HUES6 (cell line): ENCODE measurements at regions not wholly inside any gene's neighbourhood (a gene's known extent, or its start where the extent isn't known, plus 50 kb on each side); places are given as distances from the start of the nearest gene placed in this dataset.

Experiments
- H3K27ac ChIP-seq: 2 replicates; pipeline ENCODE4 v1.7.0; 2013; ENCODE audit warnings: low read depth, mild to moderate bottlenecking, low read length, inconsistent platforms
- H3K27me3 ChIP-seq: 2 replicates; pipeline ENCODE4 v1.6.1; 2013; ENCODE audit warnings: low read length; ENCODE audit not compliant: control insufficient read depth, insufficient read depth
- H3K36me3 ChIP-seq: 2 replicates; pipeline ENCODE4 v1.6.1; 2013; ENCODE audit warnings: low read length; ENCODE audit not compliant: control insufficient read depth, insufficient read depth
- H3K4me1 ChIP-seq: 2 replicates; pipeline ENCODE4 v1.6.1; 2013; ENCODE audit warnings: low read length; ENCODE audit not compliant: control insufficient read depth, insufficient read depth
- H3K4me3 ChIP-seq: 2 replicates; pipeline ENCODE4 v1.5.1; 2013; ENCODE audit warnings: low read depth, low read length
- H3K9ac ChIP-seq: one replicate; pipeline ENCODE4 v1.6.1; 2013; ENCODE audit warnings: mild to moderate bottlenecking, low read length
- H3K9me3 ChIP-seq: 2 replicates; pipeline ENCODE4 v1.6.1; 2013; ENCODE audit warnings: low read depth, low read length; ENCODE audit not compliant: control insufficient read depth, insufficient read depth

DNA sequence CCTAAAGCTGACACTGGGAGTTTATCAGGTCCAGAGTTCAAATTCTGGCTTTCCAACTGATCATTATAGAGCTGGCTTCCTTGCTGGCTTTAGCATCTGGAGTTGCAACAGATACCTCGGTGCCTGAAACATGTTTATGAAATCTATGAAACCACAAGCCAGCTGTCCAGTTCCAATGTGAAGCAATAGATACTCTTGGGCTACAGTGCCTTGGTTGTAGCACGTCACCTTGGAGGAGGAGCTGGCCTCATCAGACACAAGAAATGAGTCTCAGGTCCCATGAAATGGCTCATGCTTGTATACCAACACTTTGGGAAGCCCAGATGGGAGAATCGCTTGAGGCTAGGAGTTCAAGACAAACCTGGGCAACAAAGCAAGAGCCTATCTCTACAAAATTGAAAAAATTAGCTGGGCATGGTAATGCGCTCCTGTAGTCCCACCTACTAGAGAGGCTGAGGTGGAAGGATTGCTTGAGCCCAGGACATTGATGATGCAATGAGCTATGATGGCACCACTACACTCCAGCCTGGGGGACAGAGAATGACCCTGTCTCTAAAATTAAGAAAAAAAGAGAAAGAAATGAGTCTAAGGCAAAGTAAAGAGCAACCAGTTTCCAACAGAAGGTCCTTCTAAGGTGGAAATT, 132.5 kb upstream of the ZNF648 start:
- Histone ChIP-seq H3K27ac (no peak overlapping the region), H3K27me3 (no peaks in the 10 kb centered on the region), H3K9me3 (no peaks in the 10 kb centered on the region), H3K4me1 (no peaks in the 10 kb centered on the region), H3K36me3 (no peaks in the 10 kb centered on the region), H3K9ac (no peak overlapping the region), H3K4me3 (no peak overlapping the region)

DNA sequence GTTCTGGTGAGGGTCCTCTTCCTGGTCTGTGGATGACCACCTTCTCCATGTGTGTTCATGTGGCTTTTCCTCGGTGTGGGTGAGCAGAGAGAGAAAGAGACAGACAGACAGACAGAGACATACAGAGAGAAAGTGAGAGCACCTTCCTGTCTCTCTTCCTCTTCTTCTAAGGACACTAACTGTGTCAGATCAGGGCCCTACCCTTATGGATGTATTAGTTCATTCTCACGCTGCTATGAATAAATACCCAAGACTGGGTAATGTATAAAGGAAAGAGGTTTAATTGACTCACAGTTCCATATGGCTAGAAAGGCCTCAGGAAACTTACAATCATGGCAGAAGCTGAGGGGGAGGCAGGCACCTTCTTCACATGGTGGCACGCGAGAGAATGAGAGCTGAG, 131.5 kb upstream of the ZNF648 start:
- Histone ChIP-seq H3K27ac (no peak overlapping the region), H3K9me3 (no peaks in the 10 kb centered on the region), H3K4me3 (no peak overlapping the region), H3K27me3 (no peaks in the 10 kb centered on the region), H3K36me3 (no peaks in the 10 kb centered on the region), H3K4me1 (no peaks in the 10 kb centered on the region), H3K9ac (no peak overlapping the region)

DNA sequence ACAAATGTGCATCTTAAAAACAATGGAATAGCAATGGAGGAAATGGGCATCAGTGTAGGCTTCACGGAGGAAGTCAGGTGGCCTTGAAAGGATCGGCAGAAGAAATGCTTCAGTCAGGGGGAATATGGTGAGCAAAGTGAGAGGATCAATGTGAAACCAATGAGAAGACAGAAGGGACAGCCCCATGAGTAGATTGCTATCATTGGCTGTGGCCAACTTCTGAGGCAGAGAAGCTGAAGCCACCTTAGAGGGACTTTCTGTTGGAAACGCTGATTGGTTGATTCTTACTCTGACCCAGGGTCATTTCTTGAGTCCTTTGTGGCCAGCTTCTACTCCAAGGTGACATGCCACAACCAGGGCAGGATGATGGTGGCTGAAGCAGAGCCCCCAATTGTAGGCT, 130.7 kb upstream of the ZNF648 start:
- Histone ChIP-seq H3K4me1 (no peaks in the 10 kb centered on the region), H3K36me3 (no peaks in the 10 kb centered on the region), H3K27me3 (no peaks in the 10 kb centered on the region), H3K9me3 (no peaks in the 10 kb centered on the region), H3K4me3 (no peak overlapping the region), H3K9ac (no peak overlapping the region), H3K27ac (no peak overlapping the region)

DNA sequence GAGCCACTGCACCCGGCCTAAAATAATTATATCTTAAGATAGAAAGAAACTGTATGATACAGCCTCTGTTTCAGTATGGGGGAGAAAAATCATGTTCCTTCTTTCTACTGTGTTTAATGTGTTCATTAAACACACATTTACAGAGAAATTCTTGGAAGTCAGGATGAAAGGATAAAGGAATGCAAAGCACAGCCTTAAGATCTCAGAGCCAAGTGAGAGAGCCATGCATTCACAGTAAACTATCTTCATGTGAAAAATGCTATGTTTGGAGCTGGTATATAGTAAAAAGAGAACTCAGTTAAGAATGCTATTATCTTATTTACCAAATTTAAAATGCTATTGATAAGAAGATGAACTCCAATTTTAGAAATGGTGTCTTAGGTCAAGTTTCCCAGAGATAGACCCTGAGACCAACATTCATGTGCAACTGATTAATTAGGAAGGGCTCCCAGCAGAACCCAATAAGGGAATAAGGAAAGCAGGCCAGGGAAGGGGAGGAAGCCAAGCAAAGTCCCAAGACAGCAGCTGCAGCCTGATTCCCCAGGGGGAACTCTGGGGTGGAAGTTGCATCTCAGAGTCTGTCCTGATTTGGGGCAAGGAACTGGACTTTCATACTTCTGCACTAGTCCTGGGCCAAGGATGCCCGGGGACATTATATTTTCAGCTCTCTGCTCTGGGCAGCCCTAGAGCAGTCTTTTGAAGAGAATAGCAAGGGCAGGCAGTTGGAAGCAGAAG, 130.0 kb upstream of the ZNF648 start:
- H3K4me1 ChIP-seq: peaks cover 2% of the 10 kb centered on the region
- no peak overlapping the region for H3K9ac ChIP-seq
- no peaks in the 10 kb centered on the region for H3K36me3 ChIP-seq
- no peak overlapping the region for H3K4me3 ChIP-seq
- no peak overlapping the region for H3K27ac ChIP-seq
- no peaks in the 10 kb centered on the region for H3K9me3 ChIP-seq
- no peaks in the 10 kb centered on the region for H3K27me3 ChIP-seq

DNA sequence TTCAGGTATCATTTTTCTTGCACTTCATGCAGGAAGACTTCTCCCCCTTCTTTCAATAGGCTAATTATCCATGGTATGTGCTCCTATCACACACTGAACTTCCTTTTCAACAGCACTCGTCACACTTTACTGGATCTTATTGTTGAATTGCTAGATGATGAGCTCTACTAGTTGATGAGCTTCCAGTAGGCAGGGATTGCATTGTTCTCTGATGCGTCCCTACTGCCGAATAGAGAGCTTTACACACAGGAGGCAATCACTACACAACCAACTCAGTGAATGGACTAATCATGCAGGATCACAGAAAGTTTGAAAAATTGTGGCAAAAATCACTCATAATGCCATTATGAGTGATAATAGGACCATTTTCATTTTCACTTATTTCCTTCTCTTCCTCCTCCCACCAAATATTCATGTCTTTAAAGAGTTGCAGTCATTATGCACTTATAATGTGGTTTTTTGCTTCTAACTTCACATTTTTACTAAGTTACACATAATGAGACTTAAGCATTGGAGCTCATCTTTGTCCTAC, 128.1 kb upstream of the ZNF648 start:
- Histone ChIP-seq H3K36me3 (no peaks in the 10 kb centered on the region), H3K9me3 (no peaks in the 10 kb centered on the region), H3K4me3 (no peak overlapping the region)

DNA sequence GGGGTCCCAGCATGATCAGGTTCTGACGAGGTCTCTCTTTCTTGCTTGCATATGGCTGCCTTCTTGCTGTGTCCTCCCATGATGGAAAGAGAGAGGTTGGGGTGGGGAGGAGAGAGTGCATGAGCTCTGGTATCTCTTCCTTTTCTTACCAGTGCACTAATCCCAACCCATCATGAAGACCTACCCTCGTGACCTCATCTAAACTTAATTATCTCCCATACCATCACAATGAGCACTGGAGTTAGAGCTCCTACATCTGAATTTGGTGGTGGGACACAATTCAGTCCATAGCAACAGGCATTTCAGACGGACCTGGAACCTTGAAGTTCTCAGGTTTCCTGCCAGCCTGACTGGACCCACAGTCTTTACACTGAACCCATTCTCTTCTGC, 125.2 kb upstream of the ZNF648 start:
- H3K9ac ChIP-seq: no peak overlapping the region
- H3K36me3 ChIP-seq: no peaks in the 10 kb centered on the region
- no peak overlapping the region for H3K4me3 ChIP-seq
- H3K27ac ChIP-seq: no peak overlapping the region
- no peaks in the 10 kb centered on the region for H3K27me3 ChIP-seq
- peaks cover 9% of the 10 kb centered on the region for H3K4me1 ChIP-seq
- no peaks in the 10 kb centered on the region for H3K9me3 ChIP-seq

More for the DNA sequence above, 128.1 kb upstream of the ZNF648 start:
- H3K27me3 ChIP-seq: no peaks in the 10 kb centered on the region
- H3K27ac ChIP-seq: no peak overlapping the region
- H3K9ac ChIP-seq: no peak overlapping the region
- H3K4me1 ChIP-seq: peaks cover 9% of the 10 kb centered on the region

DNA sequence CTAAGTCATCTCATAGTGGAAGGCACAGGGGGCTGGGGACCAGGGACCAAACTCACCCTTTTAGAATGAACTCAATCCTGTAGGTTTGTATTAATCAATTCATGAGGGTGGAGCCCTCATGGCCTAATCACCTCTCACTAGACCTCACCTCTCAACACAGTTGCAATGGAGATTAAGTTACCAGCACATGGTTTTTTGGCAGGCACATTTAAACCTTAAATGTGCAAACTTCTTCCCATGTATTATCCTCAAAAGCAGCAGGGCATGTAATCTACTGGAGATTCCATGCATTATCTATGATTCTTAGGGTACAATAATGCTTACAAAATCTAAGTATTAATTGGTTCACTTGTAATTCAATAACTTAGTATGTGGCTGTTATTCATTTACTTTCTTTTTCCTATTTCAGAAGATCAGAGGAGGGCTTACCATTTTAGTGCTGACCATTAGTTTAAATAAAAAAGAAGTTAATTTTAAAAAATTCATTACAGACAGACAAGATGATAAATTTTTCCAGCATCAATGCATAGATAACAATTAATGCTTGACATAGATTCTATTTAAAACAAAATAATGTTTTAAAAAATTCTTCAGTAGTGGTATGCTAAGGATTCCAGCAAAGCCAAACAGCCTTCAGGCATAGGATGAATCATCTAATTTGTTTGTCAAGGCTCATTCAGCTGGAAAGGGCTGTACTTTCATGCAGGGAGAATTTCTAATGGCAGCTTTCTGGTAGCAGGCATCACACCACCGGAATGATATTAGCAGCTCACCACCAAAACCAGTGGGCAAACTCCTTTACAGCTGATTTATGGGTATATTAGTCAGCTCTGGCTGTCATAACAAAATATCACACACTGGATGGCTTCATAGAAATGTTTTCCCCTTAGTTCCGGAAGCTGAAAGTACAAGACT, 124.6 kb upstream of the ZNF648 start:
- no peaks in the 10 kb centered on the region for H3K27me3 ChIP-seq
- peaks cover 9% of the 10 kb centered on the region for H3K4me1 ChIP-seq
- H3K4me3 ChIP-seq: no peak overlapping the region
- no peak overlapping the region for H3K9ac ChIP-seq
- H3K9me3 ChIP-seq: no peaks in the 10 kb centered on the region
- no peaks in the 10 kb centered on the region for H3K36me3 ChIP-seq
- H3K27ac ChIP-seq: no peak overlapping the region

DNA sequence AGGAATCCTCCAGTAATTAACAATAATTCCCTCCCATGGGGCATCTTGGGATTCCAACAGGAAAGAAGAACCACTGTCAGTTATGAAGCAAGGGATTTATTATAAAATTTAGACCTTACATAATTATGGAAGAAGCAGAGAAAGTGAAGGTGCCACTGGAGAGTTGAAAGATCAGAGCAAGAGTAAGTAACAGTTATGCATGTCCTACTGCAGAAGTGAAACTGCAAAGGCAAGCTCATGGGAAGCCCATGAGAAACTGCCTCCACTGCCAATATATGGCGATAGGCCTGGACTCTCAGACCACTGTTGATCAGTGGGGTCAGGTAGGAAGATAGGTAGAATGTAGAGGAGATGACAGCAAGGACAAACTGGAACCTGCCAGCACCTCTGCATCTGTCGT, 123.6 kb upstream of the ZNF648 start:
- Histone ChIP-seq H3K4me1 (peaks cover 9% of the 10 kb centered on the region), H3K4me3 (no peak overlapping the region), H3K9me3 (no peaks in the 10 kb centered on the region), H3K9ac (no peak overlapping the region), H3K27me3 (no peaks in the 10 kb centered on the region), H3K27ac (no peak overlapping the region), H3K36me3 (no peaks in the 10 kb centered on the region)

DNA sequence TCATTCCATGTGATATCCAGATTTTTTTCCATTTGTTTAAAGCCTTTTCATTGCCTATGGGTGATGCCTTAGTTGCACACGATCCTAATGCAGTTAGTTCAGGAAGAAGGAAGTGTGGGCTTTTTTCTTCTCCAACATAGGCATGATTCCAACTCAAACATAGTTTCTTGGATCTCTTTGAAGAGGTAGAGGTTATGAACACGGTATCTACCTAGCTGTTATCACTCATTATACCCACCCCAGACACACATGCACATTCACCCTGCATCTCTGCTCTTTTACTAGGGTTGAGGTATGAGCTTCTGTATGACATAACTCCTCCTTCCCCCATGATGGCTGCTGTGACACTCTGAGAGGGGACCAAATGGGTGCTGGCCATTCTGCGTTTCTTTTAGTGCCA, 122.1 kb upstream of the ZNF648 start:
- Histone ChIP-seq H3K4me1 (peaks cover 9% of the 10 kb centered on the region), H3K4me3 (no peak overlapping the region), H3K27ac (no peak overlapping the region)

DNA sequence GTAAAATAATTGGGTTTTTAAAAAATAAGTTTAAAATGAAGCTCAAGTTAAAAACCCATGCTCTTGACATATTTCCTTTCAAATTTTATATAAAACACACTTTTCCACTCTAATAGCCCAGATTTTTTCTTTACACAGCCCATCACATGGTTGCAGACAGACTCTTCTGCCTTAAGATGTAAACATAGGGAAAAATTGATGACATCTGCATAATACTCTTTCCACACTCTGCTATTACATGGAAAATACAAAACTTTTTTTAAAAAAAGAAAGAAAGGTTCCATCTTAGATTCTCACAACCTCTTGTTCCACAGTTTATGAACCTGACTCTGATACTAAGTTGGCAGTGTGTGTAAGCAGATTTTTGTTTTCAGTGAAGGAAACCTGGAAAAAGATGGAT, 120.8 kb upstream of the ZNF648 start:
- Histone ChIP-seq H3K9me3 (no peaks in the 10 kb centered on the region), H3K4me3 (no peak overlapping the region), H3K36me3 (no peaks in the 10 kb centered on the region), H3K9ac (no peak overlapping the region), H3K27ac (no peak overlapping the region), H3K27me3 (no peaks in the 10 kb centered on the region), H3K4me1 (peaks cover 9% of the 10 kb centered on the region)

More for the DNA sequence above, 122.1 kb upstream of the ZNF648 start:
- Histone ChIP-seq H3K27me3 (no peaks in the 10 kb centered on the region), H3K9me3 (no peaks in the 10 kb centered on the region), H3K36me3 (no peaks in the 10 kb centered on the region), H3K9ac (no peak overlapping the region)

DNA sequence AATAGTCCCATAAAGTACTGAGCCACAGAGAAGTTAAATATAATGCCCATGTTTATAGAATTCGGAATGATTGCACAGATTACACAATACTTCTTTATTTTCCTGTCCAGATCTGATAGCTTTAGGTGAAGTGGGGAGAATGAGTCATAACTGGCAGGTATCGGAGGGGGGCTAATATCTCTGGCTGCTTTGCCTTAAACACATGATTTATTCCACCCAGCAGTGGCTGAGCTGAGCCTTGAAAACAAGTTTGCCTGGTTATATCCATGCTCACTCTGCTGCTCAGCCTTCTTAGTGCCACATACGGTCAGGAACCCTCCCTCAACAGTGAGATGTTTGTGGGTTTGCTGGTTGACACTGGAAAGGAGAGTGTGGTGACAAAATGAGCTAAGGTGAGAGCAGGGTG, 119.7 kb upstream of the ZNF648 start:
- Histone ChIP-seq H3K4me3 (no peak overlapping the region), H3K4me1 (peaks cover 3% of the 10 kb centered on the region; the same call in 1 of the 2 replicates), H3K27ac (no peak overlapping the region), H3K9ac (no peak overlapping the region), H3K9me3 (no peaks in the 10 kb centered on the region), H3K27me3 (no peaks in the 10 kb centered on the region), H3K36me3 (no peaks in the 10 kb centered on the region)
